Right cardiac atrium (tissue), 5 donors: ENCODE measurements at regions not wholly inside any gene's neighbourhood (a gene's known extent, or its start where the extent isn't known, plus 50 kb on each side); places are given as distances from the start of the nearest gene placed in this dataset.
"Not testable (repeated sequence)": the region's sequence is repeated elsewhere in the genome, so short reads cannot be mapped to it uniquely, and the experiment has no call there.

Experiments
- ATAC-seq, 2 donors: fragments of 200-7000 bp; cut with Tn5 transposase; one replicate each; pipeline versions ENCODE4 v1.8.0 to v1.9.1; 2020; ENCODE audit warnings: moderate library complexity in 2 of 2, mild to moderate bottlenecking in 1 of 2
- DNase-seq, 3 donors: peaks; one replicate each; pipeline ENCODE4 v3.0.0-alpha.2; 2020
- H3K27ac ChIP-seq: one replicate; pipeline ENCODE4 v1.5.1; 2013; ENCODE audit warnings: mild to moderate bottlenecking, low read length, control low read depth, moderate library complexity
- H3K27me3 ChIP-seq: one replicate; pipeline ENCODE4 v1.6.1; 2013; ENCODE audit not compliant: control insufficient read depth, insufficient read depth
- H3K4me1 ChIP-seq: one replicate; pipeline ENCODE4 v1.6.1; 2013; ENCODE audit warnings: low read length; ENCODE audit not compliant: control insufficient read depth, insufficient read depth
- H3K4me3 ChIP-seq: one replicate; pipeline ENCODE4 v1.5.1; 2013; ENCODE audit warnings: low read length, control low read depth
- H3K9me3 ChIP-seq: one replicate; pipeline ENCODE4 v1.6.1; 2013; ENCODE audit warnings: low read length; ENCODE audit not compliant: control insufficient read depth
- WGBS: extraction: QIAGEN DNeasy Blood & Tissue Kit; methylation state at CpG from one replicate; pipeline ENCODE4 v1.1.7; 2013; 5-methylcytosine and 5-hydroxymethylcytosine counted together
- intact Hi-C, 4 donors: fragments of 100-400 bp; cut with DNase I; formaldehyde crosslinking; loops; one replicate each; pipeline versions ENCODE4 v1.11.0 to v1.14.0; 2022 to 2023
- donor health status: healthy with polysubstance abuse.
- donor health status: DM: no; HTN: yes; CAD: no.
- donor health status: DM: no; HTN: no; CAD: no.
- donor health status: DM: no; HTN: yes; CAD: no; lungs with severe emphysema.
- donor health status: DM: yes; HTN: yes; CAD: no.

DNA sequence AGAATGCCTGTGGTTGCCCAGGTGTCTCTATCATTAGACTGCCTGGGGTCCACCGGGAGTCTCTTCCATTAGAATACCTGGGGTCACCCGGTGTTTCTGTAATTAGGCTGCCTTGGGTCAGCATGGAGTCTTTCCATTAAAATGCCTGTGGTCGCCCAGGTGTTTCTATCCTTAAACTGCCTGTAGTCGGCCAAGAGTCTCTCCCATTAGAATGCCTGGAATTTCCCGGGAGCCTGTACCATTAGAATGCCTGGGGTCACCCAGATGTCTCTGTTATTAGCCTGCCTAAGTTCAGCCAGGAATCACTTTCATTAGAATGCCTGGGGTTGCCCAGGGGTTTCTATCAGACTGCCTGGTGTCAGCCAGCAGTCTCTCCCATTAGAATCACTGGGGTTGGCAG, 1492.8 kb downstream of the UQCRFS1 start:
- ATAC-seq = no peak

GRCh38 chr19:27719034-27719433, 1493.9 kb downstream of the UQCRFS1 start:
- Histone ChIP-seq H3K27me3 (no peaks in the 10 kb centered on the region), H3K9me3 (no peaks in the 10 kb centered on the region), H3K27ac (no peak overlapping the region), H3K4me3 (no peak overlapping the region), H3K4me1 (no peaks in the 10 kb centered on the region)
- intact Hi-C loops = no loop called here
- no peak for DNase-seq
- 89% methylated on average over 6 of the region's 6 CpGs for WGBS
- ATAC-seq = no peak

More for the DNA sequence above, 1492.8 kb downstream of the UQCRFS1 start:
- Histone ChIP-seq H3K27ac (no peak overlapping the region), H3K9me3 (no peaks in the 10 kb centered on the region), H3K4me3 (no peak overlapping the region), H3K4me1 (no peaks in the 10 kb centered on the region), H3K27me3 (no peaks in the 10 kb centered on the region)
- intact Hi-C loops = no loop called here
- DNase-seq = no peak
- WGBS = 85% methylated on average over 5 of the region's 5 CpGs

GRCh38 chr19:27718234-27718633, 1494.7 kb downstream of the UQCRFS1 start:
- Histone ChIP-seq H3K27me3 (no peaks in the 10 kb centered on the region), H3K27ac (no peak overlapping the region), H3K4me3 (no peak overlapping the region), H3K4me1 (no peaks in the 10 kb centered on the region), H3K9me3 (no peaks in the 10 kb centered on the region)
- ATAC-seq (no peak), DNase-seq (no peak)
- intact Hi-C loops = no loop called here
- 70% methylated on average over 4 of the region's 4 CpGs for WGBS

DNA sequence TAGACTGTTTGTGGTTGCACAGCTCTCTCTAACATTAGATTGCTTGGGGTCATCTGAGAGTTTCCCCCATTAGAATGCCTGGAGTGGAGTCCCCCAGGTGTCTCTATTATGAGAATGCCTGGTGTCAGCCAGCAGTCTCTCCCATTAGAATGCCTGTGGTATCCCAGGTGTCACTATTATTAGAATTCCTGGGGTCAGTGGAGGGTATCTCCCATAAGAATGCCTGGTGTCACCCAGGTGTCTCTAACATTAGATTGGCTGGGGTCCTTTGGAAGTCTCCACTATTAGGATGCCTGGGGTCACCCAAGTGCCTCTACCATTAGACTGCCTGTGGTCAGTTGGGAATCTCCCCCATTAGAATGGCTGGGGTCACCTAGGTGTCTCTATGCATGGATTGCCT, 1495.1 kb downstream of the UQCRFS1 start:
- intact Hi-C loops = no loop called here
- no peaks in the 10 kb centered on the region for H3K9me3 ChIP-seq
- no peaks in the 10 kb centered on the region for H3K27me3 ChIP-seq
- ATAC-seq = no peak
- no peaks in the 10 kb centered on the region for H3K4me1 ChIP-seq
- H3K27ac ChIP-seq = no peak overlapping the region
- H3K4me3 ChIP-seq = no peak overlapping the region
- DNase-seq = no peak

GRCh38 chr19:27716922-27717321, 1496.0 kb downstream of the UQCRFS1 start:
- H3K4me1 ChIP-seq = no peaks in the 10 kb centered on the region
- H3K9me3 ChIP-seq = no peaks in the 10 kb centered on the region
- intact Hi-C loops = no loop called here
- DNase-seq = no peak
- H3K27ac ChIP-seq = no peak overlapping the region
- WGBS = 54% methylated on average over 3 of the region's 3 CpGs
- no peak overlapping the region for H3K4me3 ChIP-seq
- no peak for ATAC-seq
- no peaks in the 10 kb centered on the region for H3K27me3 ChIP-seq

DNA sequence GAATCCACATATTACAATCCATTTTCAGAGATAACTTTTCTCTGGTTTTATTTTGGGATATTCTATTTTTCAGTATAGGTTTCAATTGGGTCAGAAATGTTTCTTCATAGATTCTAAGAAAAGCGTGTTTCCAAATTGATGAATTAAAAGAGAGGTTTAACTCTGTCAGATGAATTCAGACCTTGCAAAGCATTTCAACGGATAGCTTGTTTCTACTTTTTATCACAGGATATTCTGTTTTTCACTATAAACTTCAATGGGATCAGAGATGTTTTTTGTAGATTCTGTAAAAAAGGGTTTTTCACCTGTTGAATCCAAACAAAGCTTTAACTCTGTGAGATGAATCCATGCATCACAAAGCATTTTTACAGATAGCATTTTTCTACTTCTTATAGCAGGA, 1498.1 kb downstream of the UQCRFS1 start:
- WGBS = 61% methylated on average over 2 of the region's 2 CpGs
- DNase-seq (no peak), ATAC-seq (no peak)
- Histone ChIP-seq H3K9me3 (no peaks in the 10 kb centered on the region), H3K27ac (no peak overlapping the region), H3K27me3 (no peaks in the 10 kb centered on the region), H3K4me1 (no peaks in the 10 kb centered on the region), H3K4me3 (no peak overlapping the region)
- intact Hi-C loops = no loop called here

- 78% methylated on average over 5 of the region's 5 CpGs for WGBS
- Histone ChIP-seq H3K4me1 (no peaks in the 10 kb centered on the region), H3K27ac (no peak overlapping the region), H3K9me3 (no peaks in the 10 kb centered on the region), H3K4me3 (no peak overlapping the region), H3K27me3 (no peaks in the 10 kb centered on the region)
- ATAC-seq (no peak), DNase-seq (no peak)
- intact Hi-C loops = no loop called here
Measured at GRCh38 chr19:27709496-27709895, 1503.5 kb downstream of the UQCRFS1 start.

DNA sequence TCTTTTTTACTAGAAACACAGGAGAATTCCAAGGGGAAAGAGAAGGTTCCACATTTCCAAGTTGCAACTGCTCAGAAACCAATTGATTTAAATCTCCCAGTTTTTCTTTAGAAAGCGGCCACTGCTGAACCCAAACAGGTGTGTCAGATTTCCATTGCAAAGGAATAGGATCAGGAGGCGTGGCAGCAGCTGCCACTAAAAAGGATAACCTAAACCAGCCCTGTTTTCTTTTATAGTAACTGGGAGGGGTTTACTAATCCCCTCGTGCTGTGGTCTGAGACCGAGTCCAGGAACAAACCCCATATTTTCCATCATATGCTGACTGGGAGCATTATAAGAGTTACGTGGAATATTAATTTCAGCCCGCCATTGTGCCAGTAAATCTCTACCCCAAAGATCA, 1504.0 kb downstream of the UQCRFS1 start:
- H3K4me3 ChIP-seq = not testable (repeated sequence)
- WGBS = 69% methylated on average over 6 of the region's 6 CpGs

GRCh38 chr19:27707026-27707425, 1505.9 kb downstream of the UQCRFS1 start:
- intact Hi-C loops, H3K27me3 ChIP-seq, H3K27ac ChIP-seq, ATAC-seq, H3K4me3 ChIP-seq, H3K9me3 ChIP-seq, DNase-seq, H3K4me1 ChIP-seq: not testable (repeated sequence)
- WGBS = 90% methylated on average over 3 of the region's 3 CpGs

More for the DNA sequence above, 1504.0 kb downstream of the UQCRFS1 start:
- H3K4me1 ChIP-seq, H3K27me3 ChIP-seq, ATAC-seq, DNase-seq, H3K9me3 ChIP-seq, H3K27ac ChIP-seq, intact Hi-C loops: not testable (repeated sequence)

DNA sequence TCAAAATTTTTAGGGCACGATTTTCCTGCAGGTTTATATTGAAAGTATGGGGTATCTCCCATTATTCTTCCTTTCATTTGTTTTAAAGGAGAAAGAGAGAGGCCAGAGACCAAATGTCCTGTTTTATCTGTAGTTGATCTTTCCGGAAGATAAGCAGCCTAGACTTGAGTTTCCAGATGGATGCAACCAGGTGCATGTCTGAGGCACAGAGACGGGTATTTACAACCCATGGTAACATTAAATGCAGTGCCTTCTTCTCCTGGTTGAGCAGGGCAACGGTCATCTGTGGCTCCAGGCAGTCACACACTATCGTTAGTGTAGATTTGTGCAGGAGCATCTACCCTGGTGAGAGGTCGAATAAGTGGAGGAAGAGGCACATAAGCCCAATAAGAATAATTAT, 1507.1 kb downstream of the UQCRFS1 start:
- no peaks in the 10 kb centered on the region for H3K9me3 ChIP-seq

DNA sequence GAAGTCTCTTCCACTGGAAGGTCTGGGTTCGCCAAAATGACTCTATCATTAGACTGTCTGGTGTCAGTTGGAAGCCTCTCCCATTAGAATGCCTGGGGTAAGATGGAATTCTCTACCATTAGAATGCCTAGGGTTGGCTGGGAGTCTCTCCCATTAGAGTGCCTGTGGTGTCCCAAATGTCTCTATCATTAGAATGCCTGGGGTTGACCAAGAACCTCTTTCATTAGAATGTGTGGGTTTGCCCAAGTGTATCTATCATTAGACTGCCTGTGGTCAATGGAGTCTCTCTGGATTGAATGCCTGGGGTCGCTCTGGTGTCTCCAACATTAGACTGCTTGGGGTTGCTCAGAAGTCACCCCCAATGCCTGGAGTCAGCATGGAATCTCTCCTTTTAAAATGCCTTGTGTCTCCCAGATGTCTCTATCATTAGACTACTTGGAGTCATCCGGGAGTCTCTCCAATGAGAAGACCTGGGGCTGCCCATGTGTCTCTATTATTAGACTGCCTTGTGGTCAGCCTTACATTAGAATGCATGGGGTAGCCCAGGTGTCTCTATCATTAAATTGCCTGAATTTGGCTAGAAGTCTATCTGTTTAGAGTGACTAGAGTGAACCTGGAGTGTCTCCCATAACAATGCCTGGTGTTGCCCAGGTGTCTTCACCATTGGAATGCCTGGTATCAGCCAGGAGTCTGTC, 1518.4 kb downstream of the UQCRFS1 start:
- H3K4me3 ChIP-seq = no peak overlapping the region
- H3K9me3 ChIP-seq = no peaks in the 10 kb centered on the region

More for the DNA sequence above, 1507.1 kb downstream of the UQCRFS1 start:
- intact Hi-C loops = no loop called here
- whole genome bisulfite sequencing = 55% methylated on average over 6 of the region's 6 CpGs
- no peak for ATAC-seq
- Histone ChIP-seq H3K27me3 (no peaks in the 10 kb centered on the region), H3K4me1 (no peaks in the 10 kb centered on the region), H3K27ac (no peak overlapping the region), H3K4me3 (no peak overlapping the region)
- no peak for DNase-seq

DNA sequence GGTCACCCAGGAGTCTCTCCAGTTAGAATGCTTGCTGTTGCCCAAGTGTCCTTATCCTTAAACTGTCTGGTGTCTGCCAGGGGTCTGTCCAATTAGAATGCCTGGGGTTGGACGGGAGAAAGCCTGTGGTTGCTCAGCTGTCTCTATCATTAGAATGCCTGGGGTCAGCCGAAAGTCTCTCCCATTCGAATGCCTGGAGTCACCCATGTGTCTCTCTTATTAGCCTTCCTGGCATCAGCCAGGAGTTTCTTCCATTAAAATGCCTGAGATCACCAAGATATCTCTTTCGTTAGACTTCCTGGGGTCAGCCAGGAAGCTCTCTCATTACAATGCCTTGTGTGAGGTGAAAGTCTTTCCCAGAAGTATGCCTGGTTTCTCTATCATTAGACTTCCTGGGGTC, 1521.0 kb downstream of the UQCRFS1 start:
- no peak for ATAC-seq

More for the DNA sequence above, 1518.4 kb downstream of the UQCRFS1 start:
- no peaks in the 10 kb centered on the region for H3K4me1 ChIP-seq
- intact Hi-C loops = no loop called here
- ATAC-seq = no peak
- 55% methylated on average over 3 of the region's 3 CpGs for WGBS
- H3K27ac ChIP-seq = no peak overlapping the region
- H3K27me3 ChIP-seq = no peaks in the 10 kb centered on the region
- no peak for DNase-seq

More for the DNA sequence above, 1521.0 kb downstream of the UQCRFS1 start:
- H3K4me1 ChIP-seq = no peaks in the 10 kb centered on the region
- H3K4me3 ChIP-seq = no peak overlapping the region
- no peaks in the 10 kb centered on the region for H3K27me3 ChIP-seq
- WGBS = 63% methylated on average over 4 of the region's 4 CpGs
- no peak for DNase-seq
- H3K9me3 ChIP-seq = no peaks in the 10 kb centered on the region
- intact Hi-C loops = no loop called here
- no peak overlapping the region for H3K27ac ChIP-seq
